IMR-90 (cell line): ENCODE measurements at regions not wholly inside any gene's neighbourhood (a gene's known extent, or its start where the extent isn't known, plus 50 kb on each side); places are given as distances from the start of the nearest gene placed in this dataset.

Experiments used
- BHLHE40 ChIP-seq: fragments of 150-350 bp; IDR thresholded peaks from 2 replicates; pipeline ENCODE4 v1.6.1; 2016; ENCODE audit warnings: mild to moderate bottlenecking, low read depth, low read length
- CEBPB ChIP-seq: IDR thresholded peaks from 2 replicates; pipeline ENCODE4 v1.6.1; 2012; ENCODE audit warnings: low read depth, low read length, improper control_type of control experiment
- CHD1 ChIP-seq: IDR thresholded peaks from 2 replicates; pipeline ENCODE4 v1.6.1; 2012; ENCODE audit warnings: low read depth, low read length, improper control_type of control experiment
- CTCF ChIP-seq: conservative IDR thresholded peaks from 2 replicates; pipeline ENCODE4 v1.5.1; 2012; ENCODE audit warnings: mild to moderate bottlenecking, low read depth, low read length, improper control_type of control experiment
- MAFK ChIP-seq: IDR thresholded peaks from 2 replicates; pipeline ENCODE4 v1.6.1; 2012; ENCODE audit warnings: low read depth, low read length, improper control_type of control experiment
- MAZ ChIP-seq: IDR thresholded peaks from 2 replicates; pipeline ENCODE4 v1.6.1; 2012; ENCODE audit warnings: low read depth, mild to moderate bottlenecking, low read length, improper control_type of control experiment, moderate library complexity, borderline replicate concordance
- NFE2L2 ChIP-seq: fragments of 150-350 bp; IDR thresholded peaks from 2 replicates; pipeline ENCODE4 v1.6.1; 2016; ENCODE audit warnings: low read depth, mild to moderate bottlenecking, low read length
- POLR2A ChIP-seq: IDR thresholded peaks from 2 replicates; pipeline ENCODE4 v1.6.1; 2012; ENCODE audit warnings: mild to moderate bottlenecking, low read depth, low read length
- RAD21 ChIP-seq: IDR thresholded peaks from 2 replicates; pipeline ENCODE4 v1.6.1; 2012; ENCODE audit warnings: low read length, improper control_type of control experiment
- SMC3 ChIP-seq: fragments of 150-350 bp; IDR thresholded peaks from 2 replicates; pipeline ENCODE4 v1.6.1; 2016; ENCODE audit warnings: low read depth, mild to moderate bottlenecking, antibody characterized with exemption, low read length, moderate library complexity
- USF2 ChIP-seq: fragments of 150-350 bp; IDR thresholded peaks from 2 replicates; pipeline ENCODE4 v1.6.1; 2017; ENCODE audit warnings: mild to moderate bottlenecking, antibody characterized with exemption, low read length, low read depth

- TF ChIP-seq CTCF (no peak), POLR2A (no peak), CEBPB (no peak), CHD1 (no peak), RAD21 (no peak), USF2 (no peak), MAZ (no peak), BHLHE40 (no peak), MAFK (no peak), NFE2L2 (no peak), SMC3 (no peak)
Observed at GRCh38 chr9:91073049-91073810, 271.6 kb downstream of the SYK start.
